Glutamatergic neuron (in vitro differentiated cells): ENCODE measurements at regions not wholly inside any gene's neighbourhood (a gene's known extent, or its start where the extent isn't known, plus 50 kb on each side); places are given as distances from the start of the nearest gene placed in this dataset.

ENCODE experiments used
- DNase-seq: peaks from one replicate; pipeline ENCODE4 v3.0.0; 2022
- H3K27ac Mint-ChIP-seq: one replicate; pipeline ENCODE4 v1.8.0; 2020; ENCODE audit warnings: mild to moderate bottlenecking, mixed read lengths, inconsistent platforms; ENCODE audit not compliant: unreplicated experiment
- H3K27me3 Mint-ChIP-seq: one replicate; pipeline ENCODE4 v1.8.0; 2020; ENCODE audit warnings: mild to moderate bottlenecking, moderate library complexity, mixed read lengths, inconsistent platforms; ENCODE audit not compliant: unreplicated experiment
- H3K36me3 Mint-ChIP-seq: one replicate; pipeline ENCODE4 v1.8.0; 2020; ENCODE audit warnings: mild to moderate bottlenecking, mixed read lengths, inconsistent platforms; ENCODE audit not compliant: unreplicated experiment
- H3K4me1 Mint-ChIP-seq: one replicate; pipeline ENCODE4 v1.8.0; 2020; ENCODE audit warnings: mild to moderate bottlenecking, low read depth, mixed read lengths, inconsistent platforms; ENCODE audit not compliant: unreplicated experiment
- H3K4me3 Mint-ChIP-seq: one replicate; pipeline ENCODE4 v1.8.0; 2020; ENCODE audit warnings: mild to moderate bottlenecking, mixed read lengths, inconsistent platforms; ENCODE audit not compliant: unreplicated experiment
- H3K9me3 Mint-ChIP-seq: one replicate; pipeline ENCODE4 v1.8.0; 2020; ENCODE audit warnings: mild to moderate bottlenecking, moderate library complexity, mixed read lengths, inconsistent platforms; ENCODE audit not compliant: unreplicated experiment
- CTCF ChIP-seq: fragments of 200-600 bp; sonication (generic); IDR thresholded peaks from one replicate; pipeline ENCODE4 v1.5.0; 2021; ENCODE audit not compliant: partially characterized antibody, unreplicated experiment

- peaks cover 5% of the 10 kb centered on the region for H3K27me3 Mint-ChIP-seq
- TF ChIP-seq CTCF: no peak
- no peak overlapping the region for H3K4me3 Mint-ChIP-seq
- H3K27ac Mint-ChIP-seq: no peak overlapping the region
- no peaks in the 10 kb centered on the region for H3K36me3 Mint-ChIP-seq
- H3K4me1 Mint-ChIP-seq: peaks cover 13% of the 10 kb centered on the region
- no peak for DNase-seq
- H3K9me3 Mint-ChIP-seq: peaks cover 5% of the 10 kb centered on the region
These were observed 174.0 kb upstream of the FBXL4 start for GRCh38 chr6:99121748-99122147.

GRCh38 chr6:99120641-99121040 is 172.9 kb upstream of the FBXL4 start:
- Mint-ChIP-seq H3K4me1 (peaks cover 13% of the 10 kb centered on the region), H3K9me3 (peaks cover 5% of the 10 kb centered on the region), H3K27me3 (peaks cover 2% of the 10 kb centered on the region), H3K4me3 (no peak overlapping the region), H3K27ac (no peak overlapping the region), H3K36me3 (no peaks in the 10 kb centered on the region)
- no peak for TF ChIP-seq CTCF
- no peak for DNase-seq

GRCh38 chr6:99119109-99120031 is 171.6 kb upstream of the FBXL4 start:
- Mint-ChIP-seq H3K4me1 (peaks cover 13% of the 10 kb centered on the region), H3K27ac (no peak overlapping the region), H3K4me3 (no peak overlapping the region), H3K9me3 (peaks cover 5% of the 10 kb centered on the region), H3K27me3 (peaks cover 2% of the 10 kb centered on the region), H3K36me3 (no peaks in the 10 kb centered on the region)
- no peak for DNase-seq
- TF ChIP-seq CTCF: peak; percentile 87

- H3K4me3 Mint-ChIP-seq: no peak overlapping the region
- no peak for DNase-seq
- peaks cover 5% of the 10 kb centered on the region for H3K4me1 Mint-ChIP-seq
- H3K27me3 Mint-ChIP-seq: no peaks in the 10 kb centered on the region
- no peak overlapping the region for H3K27ac Mint-ChIP-seq
- H3K36me3 Mint-ChIP-seq: no peaks in the 10 kb centered on the region
- peaks cover 2% of the 10 kb centered on the region for H3K9me3 Mint-ChIP-seq
- TF ChIP-seq CTCF: no peak
These were observed 167.1 kb upstream of the FBXL4 start for GRCh38 chr6:99114769-99115406.

- no peaks in the 10 kb centered on the region for H3K9me3 Mint-ChIP-seq
- no peak for DNase-seq
- H3K27ac Mint-ChIP-seq: no peak overlapping the region
- H3K4me3 Mint-ChIP-seq: no peak overlapping the region
- no peaks in the 10 kb centered on the region for H3K4me1 Mint-ChIP-seq
- H3K27me3 Mint-ChIP-seq: peaks cover 1% of the 10 kb centered on the region
- TF ChIP-seq CTCF: no peak
- H3K36me3 Mint-ChIP-seq: no peaks in the 10 kb centered on the region
These were observed 163.8 kb upstream of the FBXL4 start for GRCh38 chr6:99111590-99111989.
